HEK293T (cell line): ENCODE measurements at regions not wholly inside any gene's neighbourhood (a gene's known extent, or its start where the extent isn't known, plus 50 kb on each side); places are given as distances from the start of the nearest gene placed in this dataset.

ENCODE experiments used
- CTCF ChIA-PET: fragments of 350-600 bp; formaldehyde crosslinking; extraction: SDS; loops from one replicate; lab custom pipeline; 2021; ENCODE audit warnings: antibody characterized with exemption, inconsistent platforms; lab: Yijun Ruan, JAX
- POLR2A ChIA-PET: fragments of 350-600 bp; formaldehyde crosslinking; extraction: SDS; loops from one replicate; lab custom pipeline; 2020; ENCODE audit warnings: antibody characterized with exemption, inconsistent platforms; lab: Yijun Ruan, JAX
- DNase-seq: peaks from one replicate; pipeline ENCODE4 v3.0.0; 2012; ENCODE audit warnings: mixed read lengths; ENCODE audit errors: extremely low spot score
- ARNT ChIP-seq: fragments of 450-650 bp; IDR thresholded peaks from 2 replicates; pipeline ENCODE4 v1.6.1; 2017; ENCODE audit warnings: mild to moderate bottlenecking
- BHLHE40 ChIP-seq: fragments of 450-650 bp; IDR thresholded peaks from 2 replicates; pipeline ENCODE4 v1.6.1; 2016; ENCODE audit warnings: mild to moderate bottlenecking, moderate library complexity, borderline replicate concordance
- CTBP1 ChIP-seq: fragments of 450-650 bp; IDR thresholded peaks from 2 replicates; pipeline ENCODE4 v1.6.1; 2016; ENCODE audit warnings: borderline replicate concordance
- ELF4 ChIP-seq: fragments of 450-650 bp; IDR thresholded peaks from 2 replicates; pipeline ENCODE4 v1.6.1; 2017; ENCODE audit warnings: antibody characterized with exemption
- FOXA1 ChIP-seq: fragments of 450-650 bp; IDR thresholded peaks from 2 replicates; pipeline ENCODE4 v1.6.1; 2016; ENCODE audit warnings: mild to moderate bottlenecking
- FOXK2 ChIP-seq: fragments of 450-650 bp; IDR thresholded peaks from 2 replicates; pipeline ENCODE4 v1.6.1; 2016; ENCODE audit warnings: mild to moderate bottlenecking
- FOXM1 ChIP-seq: fragments of 450-650 bp; IDR thresholded peaks from 2 replicates; pipeline ENCODE4 v1.6.1; 2017; ENCODE audit warnings: mild to moderate bottlenecking, borderline replicate concordance
- HDGF ChIP-seq: fragments of 450-650 bp; IDR thresholded peaks from 2 replicates; pipeline ENCODE4 v1.6.1; 2017; ENCODE audit warnings: antibody characterized with exemption, borderline replicate concordance
- L3MBTL2 ChIP-seq: fragments of 450-650 bp; conservative IDR thresholded peaks from 2 replicates; pipeline ENCODE4 v1.6.1; 2016; ENCODE audit warnings: mild to moderate bottlenecking
- LEF1 ChIP-seq: fragments of 450-650 bp; IDR thresholded peaks from 2 replicates; pipeline ENCODE4 v1.6.1; 2017; ENCODE audit warnings: mild to moderate bottlenecking, borderline replicate concordance
- NFRKB ChIP-seq: fragments of 450-650 bp; IDR thresholded peaks from 2 replicates; pipeline ENCODE4 v1.6.1; 2016; ENCODE audit warnings: mild to moderate bottlenecking, moderate library complexity
- SP1 ChIP-seq: fragments of 450-650 bp; IDR thresholded peaks from 2 replicates; pipeline ENCODE4 v1.6.1; 2017
- SUZ12 ChIP-seq: fragments of 450-650 bp; IDR thresholded peaks from 2 replicates; pipeline ENCODE4 v1.6.1; 2016; ENCODE audit warnings: mild to moderate bottlenecking
- TARDBP ChIP-seq: fragments of 450-650 bp; IDR thresholded peaks from 2 replicates; pipeline ENCODE4 v1.6.1; 2016
- ZNF384 ChIP-seq: fragments of 450-650 bp; IDR thresholded peaks from 2 replicates; pipeline ENCODE4 v1.6.1; 2016
- TF ChIP-seq, protein P1 (sequence below): fragments of 450-650 bp; IDR thresholded peaks from 2 replicates; pipeline ENCODE4 v1.6.1; 2016

DNA sequence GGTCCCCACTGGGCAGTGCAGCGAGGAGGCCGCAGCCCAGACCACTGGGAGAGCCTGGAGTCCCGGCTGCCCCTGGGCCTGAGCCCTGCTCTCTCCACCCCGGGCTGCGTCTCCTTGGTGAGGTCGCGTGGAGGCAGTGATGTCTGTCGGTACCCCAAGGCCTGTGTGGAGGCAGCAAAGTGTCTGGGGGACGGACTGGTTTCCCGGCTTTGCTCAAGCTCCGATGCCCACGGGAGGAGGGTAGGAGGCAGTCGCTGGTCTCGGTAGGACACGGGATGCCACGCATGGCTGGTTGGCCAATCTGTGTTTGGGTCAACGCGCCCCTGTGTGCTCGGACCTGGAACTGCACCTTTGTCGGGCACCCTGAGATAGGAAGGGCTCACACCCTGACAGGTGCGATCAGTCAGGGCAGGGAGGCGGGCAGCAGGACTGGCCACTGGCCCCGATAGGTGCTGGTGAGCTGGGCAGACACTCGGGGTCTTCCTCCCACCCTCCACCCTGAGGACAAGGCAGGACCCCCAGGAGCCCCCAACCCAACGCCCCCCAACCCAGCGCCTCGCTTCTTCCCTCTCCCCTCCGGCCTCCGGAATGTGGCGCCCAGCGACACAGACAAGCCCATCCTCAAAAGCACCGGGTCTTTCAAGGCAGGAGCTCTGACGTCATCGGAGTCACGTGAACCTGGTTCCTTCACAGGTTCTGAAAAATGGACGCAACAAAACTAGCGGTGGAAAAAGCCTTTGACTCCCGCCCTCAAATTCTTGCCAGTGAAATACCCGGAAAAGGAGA lies 288.6 kb downstream of the NDUFA10 start:
- CTCF ChIA-PET, result no interaction called here
- POLR2A ChIA-PET, result no interaction called here
- DNase-seq, result no peak
- TF ChIP-seq ELF4, result no peak
- no peak for TF ChIP-seq CTBP1
- TF ChIP-seq SUZ12, result no peak

DNA sequence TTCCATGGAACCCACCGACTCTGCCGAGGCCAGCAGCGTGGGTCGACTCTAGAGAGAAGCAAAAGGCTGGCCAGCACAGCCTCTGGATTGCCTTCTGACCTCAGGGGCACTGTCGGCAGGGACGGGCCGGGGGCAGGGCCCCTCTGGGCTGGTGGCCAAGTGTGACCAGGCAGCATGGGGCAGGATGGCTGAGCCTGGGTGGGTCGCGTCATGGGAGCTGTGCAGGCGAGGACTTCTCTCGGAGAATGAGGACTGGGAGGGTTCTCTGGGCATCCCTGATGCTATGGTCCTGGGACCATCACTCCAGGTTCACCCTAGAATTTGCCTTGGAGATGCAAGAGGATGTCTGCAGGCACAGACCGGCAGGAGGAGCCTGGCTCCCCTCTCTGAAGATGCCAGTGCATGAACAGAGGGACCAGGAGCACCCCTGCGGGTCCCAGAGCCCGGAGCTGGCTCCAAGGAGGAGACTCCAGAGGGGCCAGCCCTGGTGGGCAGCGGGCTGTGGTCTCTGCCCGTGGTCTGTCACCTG lies 289.2 kb downstream of the NDUFA10 start:
- TF ChIP-seq FOXK2, result no peak
- no peak for TF ChIP-seq NFRKB
- TF ChIP-seq SUZ12, result no peak
- no peak for TF ChIP-seq SP1
- ChIA-PET CTCF (no interaction called here), POLR2A (no interaction called here)
- no peak for DNase-seq

DNA sequence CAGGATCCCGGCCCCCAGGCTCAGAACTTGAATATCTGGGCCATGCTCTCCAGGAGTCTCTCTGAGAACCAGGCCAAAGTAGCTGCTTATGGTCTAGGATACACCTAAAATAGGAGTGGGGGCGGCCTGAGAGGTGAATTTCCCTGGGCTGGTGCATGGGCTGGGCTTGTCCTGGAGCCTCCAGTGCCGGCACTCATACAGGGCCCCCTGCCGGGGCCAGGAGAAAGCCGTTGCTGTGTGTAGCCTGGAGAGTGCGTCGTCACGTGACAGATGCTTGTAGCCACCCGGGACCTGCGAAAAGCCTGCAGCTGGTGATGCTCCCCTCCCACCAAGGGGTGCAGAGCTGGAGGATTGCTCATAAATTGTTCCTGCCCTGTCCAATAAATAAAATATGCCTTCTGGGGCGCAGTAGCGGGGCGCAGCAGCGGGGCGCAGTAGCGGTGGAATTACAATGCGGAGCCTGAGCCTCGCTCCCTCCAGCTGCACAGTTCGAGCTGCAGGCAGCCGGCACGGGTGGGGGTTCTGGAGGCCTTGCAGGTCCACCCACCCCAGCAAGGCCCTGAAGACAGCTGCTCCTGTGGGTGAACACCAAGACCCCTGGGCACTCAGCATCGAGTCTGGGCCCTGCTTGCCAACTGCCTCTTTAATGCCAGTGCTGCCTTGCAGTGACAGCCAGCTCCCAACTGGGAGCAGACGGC lies 289.9 kb downstream of the NDUFA10 start:
- ChIA-PET POLR2A (no interaction called here), CTCF (no interaction called here)
- TF ChIP-seq ARNT (no peak), SUZ12 (no peak), FOXK2 (no peak), TARDBP (no peak), ELF4 (no peak), LEF1 (no peak), HDGF (no peak), NFRKB (no peak), SP1 (no peak), FOXA1 (no peak), BHLHE40 (no peak), FOXM1 (no peak), ZNF384 (no peak), CTBP1 (no peak), L3MBTL2 (no peak)
- TF ChIP-seq, protein P1, sequence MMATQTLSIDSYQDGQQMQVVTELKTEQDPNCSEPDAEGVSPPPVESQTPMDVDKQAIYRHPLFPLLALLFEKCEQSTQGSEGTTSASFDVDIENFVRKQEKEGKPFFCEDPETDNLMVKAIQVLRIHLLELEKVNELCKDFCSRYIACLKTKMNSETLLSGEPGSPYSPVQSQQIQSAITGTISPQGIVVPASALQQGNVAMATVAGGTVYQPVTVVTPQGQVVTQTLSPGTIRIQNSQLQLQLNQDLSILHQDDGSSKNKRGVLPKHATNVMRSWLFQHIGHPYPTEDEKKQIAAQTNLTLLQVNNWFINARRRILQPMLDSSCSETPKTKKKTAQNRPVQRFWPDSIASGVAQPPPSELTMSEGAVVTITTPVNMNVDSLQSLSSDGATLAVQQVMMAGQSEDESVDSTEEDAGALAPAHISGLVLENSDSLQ, result no peak
- DNase-seq, result no peak

DNA sequence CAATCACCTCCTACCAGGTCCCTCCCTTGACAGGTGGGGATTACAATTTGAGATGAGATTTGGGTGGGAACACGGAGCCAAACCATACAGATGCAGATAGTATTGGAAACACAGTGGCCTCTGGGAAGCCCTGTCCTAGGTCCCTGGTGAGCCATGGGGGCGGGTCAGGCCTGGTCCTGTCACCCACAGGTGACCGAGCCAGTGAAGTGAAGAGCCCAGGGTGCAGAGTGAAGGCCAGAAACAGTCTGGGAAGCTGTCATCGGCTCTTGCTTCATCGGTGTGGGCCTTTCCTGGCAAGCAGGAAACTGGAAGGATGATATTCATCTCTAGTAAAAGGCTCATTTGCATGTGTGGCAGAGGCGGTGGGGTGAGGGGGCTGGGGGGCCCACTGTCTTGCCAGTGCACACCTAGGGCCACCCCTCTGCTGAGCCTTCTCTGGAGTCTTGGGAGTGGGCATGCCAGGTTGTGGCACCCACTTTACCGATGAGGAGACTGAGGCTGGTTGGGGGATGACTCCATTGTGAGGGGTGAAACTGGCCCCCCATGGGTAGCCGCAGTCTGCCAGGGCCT lies 290.6 kb downstream of the NDUFA10 start:
- no peak for DNase-seq
- CTCF ChIA-PET, result no interaction called here
- TF ChIP-seq FOXK2 (no peak), HDGF (no peak), ELF4 (no peak), CTBP1 (no peak)
- POLR2A ChIA-PET, result no interaction called here

DNA sequence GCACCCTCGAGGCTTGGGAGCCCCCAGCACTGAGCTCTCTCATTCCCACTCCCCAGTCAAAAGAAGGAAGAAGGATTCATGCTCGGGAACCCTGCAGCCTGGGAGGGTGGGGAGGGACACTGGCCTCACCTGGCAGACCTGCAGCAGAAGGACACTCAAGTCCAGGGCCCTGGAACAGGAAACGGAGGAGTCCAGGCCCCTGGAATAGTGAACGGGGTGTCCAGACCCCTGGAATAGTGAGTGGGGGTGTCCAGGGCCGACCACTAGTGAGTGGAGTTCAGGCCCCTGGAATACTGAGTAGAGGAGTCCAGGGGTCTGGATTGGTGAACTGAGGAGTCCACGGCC lies 292.5 kb downstream of the NDUFA10 start:
- ChIA-PET CTCF (no interaction called here), POLR2A (no interaction called here)
- no peak for TF ChIP-seq CTBP1
- TF ChIP-seq SUZ12, result no peak
- no peak for TF ChIP-seq HDGF
- TF ChIP-seq ARNT, result no peak
- TF ChIP-seq FOXA1, result no peak
- no peak for TF ChIP-seq TARDBP
- TF ChIP-seq ELF4, result no peak
- TF ChIP-seq L3MBTL2, result no peak
- no peak for TF ChIP-seq FOXK2
- TF ChIP-seq NFRKB, result no peak
- TF ChIP-seq FOXM1, result no peak
- no peak for TF ChIP-seq LEF1
- no peak for TF ChIP-seq ZNF384
- no peak for DNase-seq

DNA sequence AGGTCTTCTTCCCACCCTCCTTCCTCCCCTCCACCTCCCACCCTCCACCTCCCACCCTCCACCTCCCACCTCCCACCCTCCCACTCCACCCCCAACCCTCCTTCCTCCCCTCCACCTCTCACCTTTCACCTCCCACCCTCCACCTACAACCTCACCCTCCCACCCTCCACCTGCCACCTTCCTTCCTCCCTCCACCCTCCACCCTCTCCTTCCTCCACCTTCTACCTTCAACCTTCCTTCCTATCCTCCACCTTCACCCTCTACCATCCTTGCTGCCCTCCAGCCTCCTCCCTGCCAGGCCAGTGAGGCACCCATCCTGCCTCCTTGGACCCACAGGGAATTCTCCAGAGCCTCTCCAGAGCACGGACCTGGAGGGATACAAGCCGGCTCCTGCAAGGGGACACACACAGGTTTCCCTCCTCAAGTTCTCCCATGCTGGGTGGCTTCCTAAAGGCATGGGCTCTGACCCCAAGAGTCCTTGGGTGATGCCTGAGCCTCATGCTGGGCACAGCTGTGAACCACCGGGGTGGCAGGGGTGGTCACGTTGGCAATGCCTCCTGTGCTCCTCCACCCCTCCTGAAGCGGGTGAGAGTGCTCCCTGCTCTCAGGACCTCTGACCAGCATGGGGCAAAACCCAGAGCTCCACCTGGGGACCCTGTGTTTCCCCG lies 293.0 kb downstream of the NDUFA10 start:
- DNase-seq, result no peak
- ChIA-PET POLR2A (no interaction called here), CTCF (no interaction called here)
- TF ChIP-seq SP1 (no peak), FOXK2 (no peak), ZNF384 (no peak), ARNT (no peak), ELF4 (no peak), CTBP1 (no peak), LEF1 (no peak), FOXM1 (no peak), TARDBP (no peak), SUZ12 (no peak), FOXA1 (no peak), L3MBTL2 (no peak), NFRKB (no peak), HDGF (no peak), BHLHE40 (no peak)
- TF ChIP-seq, protein P1, result no peak
